ENCODE measurements at regions not wholly inside any gene's neighbourhood (a gene's known extent, or its start where the extent isn't known, plus 50 kb on each side); places are given as distances from the start of the nearest gene placed in this dataset.

GRCh38 chr13:80548915-80549314 is 208.0 kb upstream of the SPRY2 start:
- ATAC-seq: no peak
- no peaks in the 10 kb centered on the region for H3K27me3 ChIP-seq (replicated peaks in 1 of 2; ENCODE audit: control insufficient read depth in 2 of 2, insufficient read depth in 2 of 2, low read length in 1 of 2)
- no peak overlapping the region for H3K9ac ChIP-seq (ENCODE audit: control insufficient read depth, insufficient read depth, low read length)
- BruUV-seq (replicated peaks): no TSS peak
- RAD21 ChIA-PET (ENCODE audit: unreplicated experiment): interaction anchor here (0.9 to 1.9 kb wide), 5 partner anchors 13 to 205 kb away, joined by 3 to 5 read pairs (median 4); no protein-coding TSS in a partner anchor
- H4K20me1 ChIP-seq (ENCODE audit: control insufficient read depth, insufficient read depth): no peaks in the 10 kb centered on the region
- intact Hi-C loops (cut with micrococcal nuclease; ENCODE audit: unreplicated experiment): no loop called here
- POLR2A ChIA-PET: interaction anchor here (1.4 kb wide), 1 partner anchor 97 kb away, joined by 3 read pairs; no protein-coding TSS in a partner anchor
- no peaks in the 10 kb centered on the region for H3K9me3 ChIP-seq (replicated peaks; ENCODE audit: control insufficient read depth, insufficient read depth, low read length)
- no peaks in the 10 kb centered on the region for H3K36me3 ChIP-seq (ENCODE audit: control insufficient read depth in 2 of 2, insufficient read depth in 2 of 2, low read length in 1 of 2)
- no peaks in the 10 kb centered on the region for H3K4me1 ChIP-seq (ENCODE audit: control insufficient read depth, insufficient read depth, low read length)
- SMC1A ChIA-PET (ENCODE audit: uncharacterized antibody, unreplicated experiment): interaction anchor here (0.7 to 2.1 kb wide), 12 partner anchors 12 to 139 kb away, joined by 3 to 7 read pairs (median 4); no protein-coding TSS in a partner anchor
- in situ Hi-C loops (cut with MboI): no loop called here
- CTCF ChIA-PET: interaction anchor here (0.5 to 1.0 kb wide), 4 partner anchors 14 to 1542 kb away, joined by 3 to 4 read pairs (median 3); no protein-coding TSS in a partner anchor
- no peak overlapping the region for H3K27ac ChIP-seq (ENCODE audit: control insufficient read depth, insufficient read depth)
- H2AFZ ChIP-seq (ENCODE audit: control insufficient read depth, low read depth, low read length): no peak overlapping the region
- H3K4me3 ChIP-seq: no peak overlapping the region
- no peak overlapping the region for H3K4me2 ChIP-seq (ENCODE audit: control insufficient read depth, insufficient read depth)
- FAIRE-seq: no peak
- no peaks in the 10 kb centered on the region for H3K79me2 ChIP-seq (ENCODE audit: control insufficient read depth, insufficient read depth, low read length)
- DNase-seq (ENCODE audit: low read depth, low spot score): no peak
- no peak for TF ChIP-seq HDAC2 (IDR thresholded peaks at IDR 0.05)
- no peak for TF ChIP-seq ZBTB11 (CRISPR knock-in tag; IDR thresholded peaks at IDR 0.05)
- TF ChIP-seq RB1 (IDR thresholded peaks at IDR 0.05; ENCODE audit: borderline replicate concordance): no peak
- no peak for TF ChIP-seq HDGF (IDR thresholded peaks at IDR 0.05)
- TF ChIP-seq, protein P1, sequence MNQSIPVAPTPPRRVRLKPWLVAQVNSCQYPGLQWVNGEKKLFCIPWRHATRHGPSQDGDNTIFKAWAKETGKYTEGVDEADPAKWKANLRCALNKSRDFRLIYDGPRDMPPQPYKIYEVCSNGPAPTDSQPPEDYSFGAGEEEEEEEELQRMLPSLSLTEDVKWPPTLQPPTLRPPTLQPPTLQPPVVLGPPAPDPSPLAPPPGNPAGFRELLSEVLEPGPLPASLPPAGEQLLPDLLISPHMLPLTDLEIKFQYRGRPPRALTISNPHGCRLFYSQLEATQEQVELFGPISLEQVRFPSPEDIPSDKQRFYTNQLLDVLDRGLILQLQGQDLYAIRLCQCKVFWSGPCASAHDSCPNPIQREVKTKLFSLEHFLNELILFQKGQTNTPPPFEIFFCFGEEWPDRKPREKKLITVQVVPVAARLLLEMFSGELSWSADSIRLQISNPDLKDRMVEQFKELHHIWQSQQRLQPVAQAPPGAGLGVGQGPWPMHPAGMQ (IDR thresholded peaks at IDR 0.05; ENCODE audit: borderline replicate concordance): no peak
- no peak for TF ChIP-seq ZNF24 (IDR thresholded peaks at IDR 0.05)
- no peak for TF ChIP-seq SMC3 (IDR thresholded peaks at IDR 0.05; ENCODE audit: borderline replicate concordance, low read length)
- TF ChIP-seq DPF2 (IDR thresholded peaks at IDR 0.05): no peak
- TF ChIP-seq, protein P2, sequence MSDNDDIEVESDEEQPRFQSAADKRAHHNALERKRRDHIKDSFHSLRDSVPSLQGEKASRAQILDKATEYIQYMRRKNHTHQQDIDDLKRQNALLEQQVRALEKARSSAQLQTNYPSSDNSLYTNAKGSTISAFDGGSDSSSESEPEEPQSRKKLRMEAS (IDR thresholded peaks at IDR 0.05; ENCODE audit: low read depth, low read length): no peak
- TF ChIP-seq, protein P3, sequence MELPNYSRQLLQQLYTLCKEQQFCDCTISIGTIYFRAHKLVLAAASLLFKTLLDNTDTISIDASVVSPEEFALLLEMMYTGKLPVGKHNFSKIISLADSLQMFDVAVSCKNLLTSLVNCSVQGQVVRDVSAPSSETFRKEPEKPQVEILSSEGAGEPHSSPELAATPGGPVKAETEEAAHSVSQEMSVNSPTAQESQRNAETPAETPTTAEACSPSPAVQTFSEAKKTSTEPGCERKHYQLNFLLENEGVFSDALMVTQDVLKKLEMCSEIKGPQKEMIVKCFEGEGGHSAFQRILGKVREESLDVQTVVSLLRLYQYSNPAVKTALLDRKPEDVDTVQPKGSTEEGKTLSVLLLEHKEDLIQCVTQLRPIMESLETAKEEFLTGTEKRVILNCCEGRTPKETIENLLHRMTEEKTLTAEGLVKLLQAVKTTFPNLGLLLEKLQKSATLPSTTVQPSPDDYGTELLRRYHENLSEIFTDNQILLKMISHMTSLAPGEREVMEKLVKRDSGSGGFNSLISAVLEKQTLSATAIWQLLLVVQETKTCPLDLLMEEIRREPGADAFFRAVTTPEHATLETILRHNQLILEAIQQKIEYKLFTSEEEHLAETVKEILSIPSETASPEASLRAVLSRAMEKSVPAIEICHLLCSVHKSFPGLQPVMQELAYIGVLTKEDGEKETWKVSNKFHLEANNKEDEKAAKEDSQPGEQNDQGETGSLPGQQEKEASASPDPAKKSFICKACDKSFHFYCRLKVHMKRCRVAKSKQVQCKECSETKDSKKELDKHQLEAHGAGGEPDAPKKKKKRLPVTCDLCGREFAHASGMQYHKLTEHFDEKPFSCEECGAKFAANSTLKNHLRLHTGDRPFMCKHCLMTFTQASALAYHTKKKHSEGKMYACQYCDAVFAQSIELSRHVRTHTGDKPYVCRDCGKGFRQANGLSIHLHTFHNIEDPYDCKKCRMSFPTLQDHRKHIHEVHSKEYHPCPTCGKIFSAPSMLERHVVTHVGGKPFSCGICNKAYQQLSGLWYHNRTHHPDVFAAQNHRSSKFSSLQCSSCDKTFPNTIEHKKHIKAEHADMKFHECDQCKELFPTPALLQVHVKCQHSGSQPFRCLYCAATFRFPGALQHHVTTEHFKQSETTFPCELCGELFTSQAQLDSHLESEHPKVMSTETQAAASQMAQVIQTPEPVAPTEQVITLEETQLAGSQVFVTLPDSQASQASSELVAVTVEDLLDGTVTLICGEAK (IDR thresholded peaks at IDR 0.05; ENCODE audit: borderline replicate concordance): no peak
- TF ChIP-seq, protein P4, sequence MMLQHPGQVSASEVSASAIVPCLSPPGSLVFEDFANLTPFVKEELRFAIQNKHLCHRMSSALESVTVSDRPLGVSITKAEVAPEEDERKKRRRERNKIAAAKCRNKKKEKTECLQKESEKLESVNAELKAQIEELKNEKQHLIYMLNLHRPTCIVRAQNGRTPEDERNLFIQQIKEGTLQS (IDR thresholded peaks at IDR 0.05; ENCODE audit: borderline replicate concordance, extremely low read depth, low read depth, low read length): no peak
- no peak for TF ChIP-seq ELK1 (IDR thresholded peaks at IDR 0.05; ENCODE audit: low read depth, low read length)
- TF ChIP-seq CEBPB (IDR thresholded peaks at IDR 0.05; ENCODE audit: borderline replicate concordance in 1 of 2, low read depth in 2 of 2, low read length in 2 of 2): no peak
- TF ChIP-seq IRF4 (IDR thresholded peaks at IDR 0.05; ENCODE audit: low read depth, low read length): no peak

All from GM12878 (cell line).